ENCODE measurements at regions not wholly inside any gene's neighbourhood (a gene's known extent, or its start where the extent isn't known, plus 50 kb on each side); places are given as distances from the start of the nearest gene placed in this dataset.

DNA sequence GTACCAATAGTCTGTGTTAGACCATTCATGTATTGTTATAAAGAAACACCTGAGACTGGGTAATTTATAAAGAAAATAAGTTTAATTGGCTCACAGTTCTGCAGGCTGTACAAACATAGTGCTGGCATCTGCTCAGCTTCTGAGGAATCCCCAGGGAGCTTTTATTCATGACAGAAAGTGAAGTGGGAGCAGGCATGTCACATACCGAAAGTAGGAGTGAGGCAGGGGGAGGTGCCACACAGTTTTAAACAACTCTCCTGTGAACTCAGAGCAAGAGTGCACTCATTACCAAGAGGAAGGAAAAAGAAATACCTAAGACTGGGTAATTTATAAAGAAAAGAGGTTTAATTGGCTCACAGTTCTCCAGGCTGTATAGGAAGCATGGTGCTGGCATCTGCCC lies 591.2 kb downstream of the PPP4R3C start:
- H3K4me3 ChIP-seq, result no peak overlapping the region
- intact Hi-C loops (cut with DNase I), result no loop called here
- no peak for DNase-seq (ENCODE audit: extremely low spot score in 2 of 2)

DNA sequence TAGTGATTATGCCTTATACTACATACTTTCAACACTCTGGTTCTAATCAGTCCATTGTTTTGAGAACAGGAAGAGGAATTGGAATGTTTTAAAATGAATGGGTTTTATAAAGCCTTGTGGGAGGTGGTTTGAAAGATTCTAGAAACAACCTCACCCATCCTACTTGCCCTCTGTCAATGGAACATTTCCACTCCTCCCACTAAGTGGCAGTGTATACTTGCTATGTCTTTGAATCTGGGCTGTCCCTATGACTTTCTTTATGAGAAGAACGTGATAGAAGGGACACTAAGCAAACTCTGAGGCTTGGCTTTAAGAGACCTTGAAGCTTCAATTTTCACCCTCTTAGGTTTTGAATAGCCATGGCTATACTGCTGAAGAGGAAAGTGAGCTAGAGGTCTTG lies 611.2 kb downstream of the PPP4R3C start:
- H3K9me3 ChIP-seq, result no peaks in the 10 kb centered on the region
- no peaks in the 10 kb centered on the region for H3K27me3 ChIP-seq
- no peak overlapping the region for H3K27ac ChIP-seq
- intact Hi-C loops (cut with DNase I), result no loop called here
- no peak for DNase-seq (ENCODE audit: extremely low spot score in 2 of 2)
- TF ChIP-seq, protein P1, sequence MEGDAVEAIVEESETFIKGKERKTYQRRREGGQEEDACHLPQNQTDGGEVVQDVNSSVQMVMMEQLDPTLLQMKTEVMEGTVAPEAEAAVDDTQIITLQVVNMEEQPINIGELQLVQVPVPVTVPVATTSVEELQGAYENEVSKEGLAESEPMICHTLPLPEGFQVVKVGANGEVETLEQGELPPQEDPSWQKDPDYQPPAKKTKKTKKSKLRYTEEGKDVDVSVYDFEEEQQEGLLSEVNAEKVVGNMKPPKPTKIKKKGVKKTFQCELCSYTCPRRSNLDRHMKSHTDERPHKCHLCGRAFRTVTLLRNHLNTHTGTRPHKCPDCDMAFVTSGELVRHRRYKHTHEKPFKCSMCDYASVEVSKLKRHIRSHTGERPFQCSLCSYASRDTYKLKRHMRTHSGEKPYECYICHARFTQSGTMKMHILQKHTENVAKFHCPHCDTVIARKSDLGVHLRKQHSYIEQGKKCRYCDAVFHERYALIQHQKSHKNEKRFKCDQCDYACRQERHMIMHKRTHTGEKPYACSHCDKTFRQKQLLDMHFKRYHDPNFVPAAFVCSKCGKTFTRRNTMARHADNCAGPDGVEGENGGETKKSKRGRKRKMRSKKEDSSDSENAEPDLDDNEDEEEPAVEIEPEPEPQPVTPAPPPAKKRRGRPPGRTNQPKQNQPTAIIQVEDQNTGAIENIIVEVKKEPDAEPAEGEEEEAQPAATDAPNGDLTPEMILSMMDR (IDR thresholded peaks at IDR 0.05), result no peak
- TF ChIP-seq POLR2A (IDR thresholded peaks at IDR 0.05), result no peak
- TF ChIP-seq POLR2AphosphoS5 (IDR thresholded peaks at IDR 0.05; ENCODE audit: insufficient read depth in 1 of 2, low read depth in 1 of 2), result no peak
- no peaks in the 10 kb centered on the region for H3K36me3 ChIP-seq
- H3K4me1 ChIP-seq, result no peaks in the 10 kb centered on the region
- H3K4me3 ChIP-seq, result no peak overlapping the region

More for the DNA sequence above, 591.2 kb downstream of the PPP4R3C start:
- Histone ChIP-seq H3K4me1 (no peaks in the 10 kb centered on the region), H3K36me3 (no peaks in the 10 kb centered on the region), H3K27me3 (no peaks in the 10 kb centered on the region), H3K9me3 (no peaks in the 10 kb centered on the region), H3K27ac (no peak overlapping the region)
- no peak for TF ChIP-seq POLR2AphosphoS5 (IDR thresholded peaks at IDR 0.05; ENCODE audit: insufficient read depth in 1 of 2, low read depth in 1 of 2)
- TF ChIP-seq POLR2A (IDR thresholded peaks at IDR 0.05), result no peak
- TF ChIP-seq, protein P1 (IDR thresholded peaks at IDR 0.05), result no peak

DNA sequence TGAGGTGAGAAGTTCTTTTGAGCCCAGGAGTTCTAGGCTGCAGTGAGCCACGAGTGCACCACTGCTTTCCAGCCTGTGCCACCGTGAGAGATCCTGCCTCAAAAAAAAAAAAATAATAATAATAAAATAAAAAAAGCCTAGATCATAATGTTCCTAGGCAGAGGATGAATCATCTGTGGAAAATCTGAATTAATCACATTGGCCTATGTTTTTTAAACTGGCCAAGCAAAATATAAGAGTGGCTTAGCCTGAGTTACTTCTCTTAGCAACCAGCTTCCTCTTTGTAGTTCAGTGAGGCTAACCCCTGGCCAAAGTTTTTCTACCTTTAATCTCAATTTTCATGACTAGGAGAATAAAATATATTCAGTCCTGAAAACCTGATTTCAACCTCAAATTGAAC lies 614.6 kb downstream of the PPP4R3C start:
- no peaks in the 10 kb centered on the region for H3K27me3 ChIP-seq
- no peak for DNase-seq (ENCODE audit: extremely low spot score in 2 of 2)
- H3K4me1 ChIP-seq, result no peaks in the 10 kb centered on the region
- TF ChIP-seq POLR2AphosphoS5 (IDR thresholded peaks at IDR 0.05; ENCODE audit: insufficient read depth in 1 of 2, low read depth in 1 of 2) (no peak), POLR2A (IDR thresholded peaks at IDR 0.05) (no peak)
- TF ChIP-seq, protein P1 (IDR thresholded peaks at IDR 0.05), result no peak
- H3K4me3 ChIP-seq, result no peak overlapping the region
- H3K27ac ChIP-seq, result no peak overlapping the region
- H3K36me3 ChIP-seq, result no peaks in the 10 kb centered on the region
- no peaks in the 10 kb centered on the region for H3K9me3 ChIP-seq
- intact Hi-C loops (cut with DNase I), result no loop called here

DNA sequence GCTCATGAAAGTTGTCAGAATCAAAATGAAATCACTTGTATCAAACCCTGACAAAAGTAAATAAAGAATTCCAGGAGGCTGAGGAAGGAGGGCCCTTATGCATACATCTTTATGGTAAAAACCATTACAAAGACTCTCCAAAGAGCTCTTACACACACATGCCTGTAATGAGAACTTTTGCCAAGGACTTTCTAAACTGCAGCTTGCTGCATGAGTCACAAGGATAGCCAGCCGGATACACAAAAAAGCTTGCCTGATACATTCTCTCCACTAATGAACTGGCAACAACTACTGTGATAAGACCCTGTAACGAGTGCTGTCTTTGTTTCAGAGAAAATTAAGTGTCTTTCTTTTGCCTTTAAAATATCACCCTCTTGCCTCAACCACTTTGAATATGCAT lies 618.1 kb downstream of the PPP4R3C start:
- no peak overlapping the region for H3K27ac ChIP-seq
- H3K4me3 ChIP-seq, result no peak overlapping the region
- no peaks in the 10 kb centered on the region for H3K4me1 ChIP-seq
- no peaks in the 10 kb centered on the region for H3K36me3 ChIP-seq
- no peak for TF ChIP-seq POLR2A (IDR thresholded peaks at IDR 0.05)
- H3K9me3 ChIP-seq, result no peaks in the 10 kb centered on the region
- intact Hi-C loops (cut with DNase I), result no loop called here
- no peak for DNase-seq (ENCODE audit: extremely low spot score in 2 of 2)
- H3K27me3 ChIP-seq, result no peaks in the 10 kb centered on the region

DNA sequence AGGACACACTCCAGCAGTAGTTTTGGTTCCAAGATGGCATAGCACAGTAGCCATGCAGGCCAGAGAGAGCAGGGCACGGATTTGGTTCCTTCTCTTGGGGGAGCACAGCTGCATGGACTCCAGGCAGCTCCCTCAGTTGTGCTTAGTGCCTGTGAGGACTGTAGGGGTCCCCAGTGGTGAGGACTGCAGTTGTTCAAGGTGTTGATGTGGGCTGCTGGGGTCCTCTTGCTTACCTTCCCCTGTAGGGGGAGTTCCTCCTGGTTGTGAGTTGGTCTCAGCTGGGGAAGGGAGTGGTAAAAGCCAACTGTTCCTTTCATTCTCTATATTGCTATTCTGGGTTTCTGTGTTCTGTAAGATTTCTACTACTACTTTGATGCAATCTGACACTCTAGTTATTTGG lies 606.5 kb downstream of the MAGEB5 start:
- Histone ChIP-seq H3K4me1 (no peaks in the 10 kb centered on the region), H3K27ac (no peak overlapping the region), H3K27me3 (no peaks in the 10 kb centered on the region), H3K4me3 (no peak overlapping the region), H3K9me3 (no peaks in the 10 kb centered on the region), H3K36me3 (no peaks in the 10 kb centered on the region)
- intact Hi-C loops (cut with DNase I), result no loop called here
- TF ChIP-seq, protein P1 (IDR thresholded peaks at IDR 0.05), result no peak
- TF ChIP-seq POLR2A (IDR thresholded peaks at IDR 0.05) (no peak), POLR2AphosphoS5 (IDR thresholded peaks at IDR 0.05; ENCODE audit: insufficient read depth in 1 of 2, low read depth in 1 of 2) (no peak)
- DNase-seq (ENCODE audit: extremely low spot score in 2 of 2), result no peak

DNA sequence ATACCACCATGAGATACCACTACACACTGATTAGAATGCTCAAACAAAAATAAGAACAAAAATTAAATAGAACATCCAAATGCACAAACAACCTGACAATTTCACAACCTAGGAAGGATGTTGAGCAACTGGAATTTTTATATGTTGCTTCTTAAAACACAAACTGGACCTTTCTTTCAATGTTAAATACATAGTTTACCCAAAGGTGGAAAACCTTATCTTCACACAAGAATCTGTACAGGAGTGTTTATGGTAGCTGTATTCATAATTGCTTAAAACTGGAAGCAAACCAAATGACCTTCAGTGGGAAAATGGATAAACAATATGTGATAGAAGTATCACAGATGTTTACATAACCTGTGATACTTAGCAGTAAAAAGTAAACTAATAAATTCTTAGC lies 573.8 kb downstream of the MAGEB5 start:
- DNase-seq (ENCODE audit: extremely low spot score in 2 of 2), result no peak
- no peaks in the 10 kb centered on the region for H3K9me3 ChIP-seq
- H3K4me1 ChIP-seq, result no peaks in the 10 kb centered on the region
- TF ChIP-seq POLR2AphosphoS5 (IDR thresholded peaks at IDR 0.05; ENCODE audit: insufficient read depth in 1 of 2, low read depth in 1 of 2) (no peak), POLR2A (IDR thresholded peaks at IDR 0.05) (no peak)
- TF ChIP-seq, protein P1 (IDR thresholded peaks at IDR 0.05), result no peak
- no peaks in the 10 kb centered on the region for H3K36me3 ChIP-seq
- no peak overlapping the region for H3K27ac ChIP-seq
- intact Hi-C loops (cut with DNase I), result no loop called here
- no peak overlapping the region for H3K4me3 ChIP-seq
- H3K27me3 ChIP-seq, result no peaks in the 10 kb centered on the region

Measured in vagina (tissue), 2 donors.